SK-N-SH treated with all-trans-retinoic acid at 6 μM for 48 hours (cell line): ENCODE measurements at regions not wholly inside any gene's neighbourhood (a gene's known extent, or its start where the extent isn't known, plus 50 kb on each side); places are given as distances from the start of the nearest gene placed in this dataset.

ENCODE experiments used
- ATAC-seq: fragments of 200-7000 bp; cut with Tn5 transposase; 3 replicates; pipeline ENCODE4 v1.9.1; 2020; ENCODE audit warnings: mild to moderate bottlenecking, moderate library complexity
- ARNTL ChIP-seq: fragments of 450-650 bp; formaldehyde crosslinking; IDR thresholded peaks from 2 replicates; pipeline ENCODE4 v1.5.0; 2020; ENCODE audit warnings: low read depth, mild to moderate bottlenecking, moderate library complexity, borderline replicate concordance
- BACH2 ChIP-seq: fragments of 250-450 bp; sonication (Bioruptor Pico); IDR thresholded peaks from 2 replicates; pipeline ENCODE4 v1.9.0; 2021; ENCODE audit warnings: mild to moderate bottlenecking, borderline replicate concordance
- CSRNP3 ChIP-seq: fragments of 250-450 bp; sonication (Bioruptor Pico); IDR thresholded peaks from 2 replicates; pipeline ENCODE4 v1.5.1; 2021; ENCODE audit warnings: mild to moderate bottlenecking, moderate library complexity
- GLIS3 ChIP-seq: fragments of 250-450 bp; sonication (Bioruptor Pico); IDR thresholded peaks from 2 replicates; pipeline ENCODE4 v1.5.0; 2020; ENCODE audit warnings: mild to moderate bottlenecking, moderate library complexity
- OSR1 ChIP-seq: fragments of 250-450 bp; sonication (Bioruptor Pico); IDR thresholded peaks from 2 replicates; pipeline ENCODE4 v1.8.0; 2022; ENCODE audit warnings: moderate library complexity, mild to moderate bottlenecking, inconsistent platforms
- PATZ1 ChIP-seq: fragments of 250-450 bp; sonication (Bioruptor Pico); IDR thresholded peaks from 2 replicates; pipeline ENCODE4 v1.8.0; 2020; ENCODE audit warnings: mild to moderate bottlenecking, moderate library complexity, borderline replicate concordance
- PPARA ChIP-seq: fragments of 250-450 bp; sonication (Bioruptor Pico); IDR thresholded peaks from 2 replicates; pipeline ENCODE4 v1.5.0; 2020; ENCODE audit warnings: mild to moderate bottlenecking, borderline replicate concordance
- SNAI2 ChIP-seq: fragments of 250-450 bp; sonication (Bioruptor Pico); IDR thresholded peaks from 2 replicates; pipeline ENCODE4 v1.5.0; 2020; ENCODE audit warnings: mild to moderate bottlenecking, moderate library complexity
- TCF4 ChIP-seq: fragments of 250-450 bp; sonication (Bioruptor Pico); IDR thresholded peaks from 2 replicates; pipeline ENCODE4 v1.8.0; 2021; ENCODE audit warnings: mild to moderate bottlenecking, moderate library complexity, borderline replicate concordance
- TOX ChIP-seq: fragments of 250-450 bp; sonication (Bioruptor Pico); IDR thresholded peaks from 2 replicates; pipeline ENCODE4 v1.8.0; 2021; ENCODE audit warnings: mild to moderate bottlenecking, moderate library complexity, borderline replicate concordance
- ZFP3 ChIP-seq: fragments of 250-450 bp; sonication (Bioruptor Pico); IDR thresholded peaks from 2 replicates; pipeline ENCODE4 v1.5.0; 2020; ENCODE audit warnings: mild to moderate bottlenecking, moderate library complexity
- ZFP30 ChIP-seq: fragments of 450-650 bp; formaldehyde crosslinking; IDR thresholded peaks from 2 replicates; pipeline ENCODE4 v1.5.0; 2022; ENCODE audit warnings: mild to moderate bottlenecking, moderate library complexity
- ZNF565 ChIP-seq: fragments of 450-650 bp; formaldehyde crosslinking; conservative IDR thresholded peaks from 2 replicates; pipeline ENCODE4 v1.5.0; 2020; ENCODE audit warnings: low read depth, mild to moderate bottlenecking, moderate library complexity
- ZNF70 ChIP-seq: fragments of 450-650 bp; formaldehyde crosslinking; IDR thresholded peaks from 2 replicates; pipeline ENCODE4 v1.5.0; 2020; ENCODE audit warnings: mild to moderate bottlenecking, moderate library complexity
- ZNF8 ChIP-seq: fragments of 450-650 bp; formaldehyde crosslinking; IDR thresholded peaks from 2 replicates; pipeline ENCODE4 v1.5.0; 2020; ENCODE audit warnings: mild to moderate bottlenecking, moderate library complexity
- TF ChIP-seq, protein P1 (sequence below): fragments of 250-450 bp; sonication (Bioruptor Pico); IDR thresholded peaks from 2 replicates; pipeline ENCODE4 v1.8.0; 2021; ENCODE audit warnings: low read depth, mild to moderate bottlenecking, moderate library complexity, borderline replicate concordance
- TF ChIP-seq, protein P2 (sequence below): fragments of 250-450 bp; sonication (Bioruptor Pico); IDR thresholded peaks from 2 replicates; pipeline ENCODE4 v1.5.1; 2020; ENCODE audit warnings: low read depth, mild to moderate bottlenecking, moderate library complexity

DNA sequence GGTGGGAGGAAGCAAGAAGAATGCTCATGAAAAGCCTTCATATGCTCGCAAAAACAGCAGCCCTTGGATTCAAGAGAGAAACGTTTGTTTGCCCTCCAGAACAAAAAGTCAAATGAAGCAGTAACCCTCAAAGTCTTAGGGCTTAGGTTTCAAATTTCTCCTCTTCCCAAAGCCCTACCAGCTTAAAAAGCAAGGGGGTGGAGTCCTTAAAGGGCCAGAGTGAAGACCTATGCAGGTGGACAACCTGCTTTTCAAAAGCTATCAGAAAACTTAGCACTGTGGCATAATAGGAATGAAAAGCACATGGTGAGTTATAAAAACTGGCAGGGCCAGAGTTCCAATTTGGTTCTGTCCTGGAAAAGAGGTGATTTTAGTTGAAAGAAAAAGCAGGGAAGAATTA is 253.3 kb downstream of the NAP1L3 start:
- no peak for ATAC-seq

DNA sequence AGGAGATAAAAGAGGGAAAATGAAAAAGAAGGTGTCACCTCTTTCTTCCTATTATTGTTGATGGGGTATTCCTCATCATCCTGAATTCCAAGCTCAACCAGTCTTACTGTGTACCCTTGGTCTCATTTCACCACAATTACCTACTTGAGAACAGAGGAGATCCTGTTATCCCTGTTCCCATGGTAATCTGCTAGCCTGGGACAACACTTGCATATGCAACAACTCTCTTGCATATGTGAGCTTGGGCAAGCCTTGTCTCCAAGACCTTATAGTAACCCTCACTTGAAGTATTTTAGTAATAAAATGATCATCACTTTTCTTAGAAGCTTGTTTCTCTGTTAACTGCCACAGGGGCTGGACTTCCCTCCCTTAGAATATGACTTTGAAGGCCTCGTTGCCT is 253.7 kb downstream of the NAP1L3 start:
- TF ChIP-seq TCF4: no peak
- no peak for TF ChIP-seq TOX
- no peak for TF ChIP-seq ZFP30 (CRISPR knock-in tag)
- TF ChIP-seq ARNTL (CRISPR knock-in tag): no peak
- TF ChIP-seq PPARA: no peak
- no peak for TF ChIP-seq BACH2 (CRISPR knock-in tag)
- TF ChIP-seq, protein P1, sequence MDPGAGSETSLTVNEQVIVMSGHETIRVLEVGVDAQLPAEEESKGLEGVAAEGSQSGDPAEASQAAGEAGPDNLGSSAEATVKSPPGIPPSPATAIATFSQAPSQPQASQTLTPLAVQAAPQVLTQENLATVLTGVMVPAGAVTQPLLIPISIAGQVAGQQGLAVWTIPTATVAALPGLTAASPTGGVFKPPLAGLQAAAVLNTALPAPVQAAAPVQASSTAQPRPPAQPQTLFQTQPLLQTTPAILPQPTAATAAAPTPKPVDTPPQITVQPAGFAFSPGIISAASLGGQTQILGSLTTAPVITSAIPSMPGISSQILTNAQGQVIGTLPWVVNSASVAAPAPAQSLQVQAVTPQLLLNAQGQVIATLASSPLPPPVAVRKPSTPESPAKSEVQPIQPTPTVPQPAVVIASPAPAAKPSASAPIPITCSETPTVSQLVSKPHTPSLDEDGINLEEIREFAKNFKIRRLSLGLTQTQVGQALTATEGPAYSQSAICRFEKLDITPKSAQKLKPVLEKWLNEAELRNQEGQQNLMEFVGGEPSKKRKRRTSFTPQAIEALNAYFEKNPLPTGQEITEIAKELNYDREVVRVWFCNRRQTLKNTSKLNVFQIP (CRISPR knock-in tag): no peak
- TF ChIP-seq SNAI2: no peak
- TF ChIP-seq GLIS3 (CRISPR knock-in tag): no peak
- TF ChIP-seq, protein P2, sequence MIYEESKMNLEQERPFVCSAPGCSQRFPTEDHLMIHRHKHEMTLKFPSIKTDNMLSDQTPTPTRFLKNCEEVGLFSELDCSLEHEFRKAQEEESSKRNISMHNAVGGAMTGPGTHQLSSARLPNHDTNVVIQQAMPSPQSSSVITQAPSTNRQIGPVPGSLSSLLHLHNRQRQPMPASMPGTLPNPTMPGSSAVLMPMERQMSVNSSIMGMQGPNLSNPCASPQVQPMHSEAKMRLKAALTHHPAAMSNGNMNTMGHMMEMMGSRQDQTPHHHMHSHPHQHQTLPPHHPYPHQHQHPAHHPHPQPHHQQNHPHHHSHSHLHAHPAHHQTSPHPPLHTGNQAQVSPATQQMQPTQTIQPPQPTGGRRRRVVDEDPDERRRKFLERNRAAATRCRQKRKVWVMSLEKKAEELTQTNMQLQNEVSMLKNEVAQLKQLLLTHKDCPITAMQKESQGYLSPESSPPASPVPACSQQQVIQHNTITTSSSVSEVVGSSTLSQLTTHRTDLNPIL: no peak
- no peak for TF ChIP-seq ZNF565 (CRISPR knock-in tag)
- TF ChIP-seq ZFP3 (CRISPR knock-in tag): no peak
- no peak for TF ChIP-seq CSRNP3
- TF ChIP-seq PATZ1 (CRISPR knock-in tag): no peak
- no peak for TF ChIP-seq ZNF70 (CRISPR knock-in tag)
- ATAC-seq: no peak

More for the DNA sequence above, 253.3 kb downstream of the NAP1L3 start:
- TF ChIP-seq ARNTL (CRISPR knock-in tag): no peak
- no peak for TF ChIP-seq OSR1 (CRISPR knock-in tag)
- TF ChIP-seq PATZ1 (CRISPR knock-in tag): no peak
- TF ChIP-seq ZNF8 (CRISPR knock-in tag): no peak
- TF ChIP-seq ZFP3 (CRISPR knock-in tag): no peak

- no peak for TF ChIP-seq OSR1 (CRISPR knock-in tag)
- TF ChIP-seq GLIS3 (CRISPR knock-in tag): no peak
- TF ChIP-seq, all 23 proteins: peak for 0
- ATAC-seq: no peak
These were observed 269.3 kb downstream of the NAP1L3 start for GRCh38 chrX:93404121-93404520.

GRCh38 chrX:93354651-93355050 is 318.7 kb downstream of the NAP1L3 start:
- no peak for ATAC-seq

More at GRCh38 chrX:93354651-93355050, 318.7 kb downstream of the NAP1L3 start:
- TF ChIP-seq TCF4 (no peak), TOX (no peak), ZNF8 (CRISPR knock-in tag) (no peak)
- TF ChIP-seq, protein P1 (CRISPR knock-in tag): no peak
